ENCODE measurements at regions not wholly inside any gene's neighbourhood (a gene's known extent, or its start where the extent isn't known, plus 50 kb on each side); places are given as distances from the start of the nearest gene placed in this dataset.
"Not testable (repeated sequence)": the region's sequence is repeated elsewhere in the genome, so short reads cannot be mapped to it uniquely, and the experiment has no call there.

GRCh38 chr2:209300766-209301165, 123.1 kb upstream of the MAP2 start:
- DNase-seq (ENCODE audit: low spot score) = not testable (repeated sequence)

DNA sequence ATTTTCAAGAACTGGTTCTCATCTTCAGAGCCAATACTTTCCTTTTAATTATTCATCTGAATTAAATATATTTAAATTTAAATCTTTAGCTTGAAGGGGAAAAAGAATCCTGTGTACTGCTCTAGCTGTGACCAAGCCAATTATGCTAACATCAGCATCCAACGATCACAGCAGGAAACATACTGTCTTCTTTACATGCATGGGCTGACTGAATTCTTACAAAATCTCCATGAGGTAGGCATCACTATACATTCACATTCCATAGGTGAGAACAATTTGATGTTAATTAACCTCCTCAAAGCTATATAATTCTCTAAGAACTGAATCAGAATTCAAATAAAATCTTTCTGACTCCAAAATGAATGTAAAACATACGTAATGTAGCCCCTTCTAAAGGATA, 118.8 kb upstream of the MAP2 start:
- DNase-seq (ENCODE audit: low spot score) = no peak

DNA sequence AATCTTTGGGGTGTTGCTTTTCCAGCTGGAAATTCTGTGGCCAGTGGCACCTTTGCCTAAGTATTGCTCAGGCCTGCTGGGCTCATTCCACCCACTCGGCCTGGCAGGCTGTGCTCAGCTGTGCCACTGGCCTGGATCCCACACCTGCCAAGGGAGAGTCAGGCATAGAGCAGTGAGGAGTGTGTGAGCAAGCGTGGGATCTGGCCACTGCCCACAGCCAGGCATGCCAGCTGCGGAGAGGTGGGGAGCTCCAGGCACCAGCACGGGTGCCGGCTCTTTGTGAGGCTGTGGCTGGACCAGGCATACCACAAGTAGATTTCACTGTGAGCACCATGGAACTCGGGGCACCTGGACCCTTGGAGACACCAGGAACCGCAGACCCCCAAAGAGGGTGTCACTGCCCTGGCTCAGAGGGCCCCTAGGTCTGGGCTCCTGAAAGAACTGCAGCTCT, 118.1 kb upstream of the MAP2 start:
- no peak for DNase-seq (ENCODE audit: low spot score)

DNA sequence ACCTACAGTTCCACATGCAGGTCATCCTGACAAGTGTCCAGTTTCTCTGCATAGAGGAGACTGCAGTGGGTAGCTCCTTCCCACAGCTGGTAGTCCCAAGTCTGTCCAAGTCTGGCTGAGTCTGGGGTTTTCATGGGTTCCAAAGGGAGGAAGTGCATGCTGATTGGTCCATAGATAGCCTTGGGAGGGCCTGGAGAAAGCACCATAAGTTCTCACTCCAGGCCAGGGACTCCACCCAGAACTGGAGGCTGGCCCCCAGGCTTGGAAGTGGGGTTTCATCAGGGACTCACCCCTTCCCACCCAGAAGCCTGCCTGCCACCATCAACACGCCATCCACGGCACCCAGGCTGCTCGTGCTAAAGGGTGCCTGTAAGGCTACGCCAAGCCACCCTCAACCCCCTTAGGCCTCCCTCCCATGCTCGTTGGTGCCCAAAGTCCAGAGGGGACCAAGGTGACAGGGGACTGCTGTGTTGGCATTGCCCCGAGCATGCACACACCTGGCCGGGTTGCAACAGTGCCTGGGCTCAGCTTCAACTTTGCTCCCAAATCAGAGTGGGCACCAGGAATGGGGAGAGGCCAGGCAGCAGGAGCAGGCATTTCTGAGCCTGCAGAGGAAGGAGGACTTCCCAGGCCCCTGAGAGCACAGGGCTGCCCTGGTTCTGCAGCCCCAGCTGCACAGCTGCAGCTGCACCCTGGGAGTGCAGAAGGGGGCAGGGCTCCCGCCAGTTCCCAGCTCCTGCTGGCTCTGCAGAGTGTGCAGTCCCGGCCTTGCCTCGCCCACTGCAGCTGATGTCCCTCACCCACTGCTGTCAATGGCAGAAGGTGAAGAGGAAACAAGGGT, 116.5 kb upstream of the MAP2 start:
- no peak for DNase-seq (ENCODE audit: low spot score)

DNA sequence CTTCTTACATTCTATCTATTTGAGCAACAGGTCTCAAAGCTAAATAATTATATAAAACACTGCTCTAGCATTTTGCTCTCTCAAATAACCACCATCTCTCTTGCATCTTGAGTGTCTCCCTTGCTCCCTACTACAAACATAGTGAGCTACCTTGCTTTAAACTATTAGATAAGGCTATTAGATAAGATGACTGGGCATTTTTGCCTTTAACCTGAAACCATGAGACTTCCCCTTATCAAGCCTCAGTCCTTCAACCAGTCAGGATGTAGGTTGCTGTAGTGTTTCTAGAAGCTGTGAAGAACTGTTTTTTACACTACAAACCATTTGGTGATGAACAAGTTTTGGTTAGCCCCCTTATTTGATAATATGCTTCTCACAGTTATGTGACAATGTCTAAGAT, 115.4 kb upstream of the MAP2 start:
- DNase-seq (ENCODE audit: low spot score) = no peak

- DNase-seq (ENCODE audit: low spot score) = no peak
Measured at GRCh38 chr2:209311948-209312347, 111.9 kb upstream of the MAP2 start.

- not testable (repeated sequence) for DNase-seq (ENCODE audit: low spot score)
Measured at GRCh38 chr2:209312450-209312849, 111.4 kb upstream of the MAP2 start.

DNA sequence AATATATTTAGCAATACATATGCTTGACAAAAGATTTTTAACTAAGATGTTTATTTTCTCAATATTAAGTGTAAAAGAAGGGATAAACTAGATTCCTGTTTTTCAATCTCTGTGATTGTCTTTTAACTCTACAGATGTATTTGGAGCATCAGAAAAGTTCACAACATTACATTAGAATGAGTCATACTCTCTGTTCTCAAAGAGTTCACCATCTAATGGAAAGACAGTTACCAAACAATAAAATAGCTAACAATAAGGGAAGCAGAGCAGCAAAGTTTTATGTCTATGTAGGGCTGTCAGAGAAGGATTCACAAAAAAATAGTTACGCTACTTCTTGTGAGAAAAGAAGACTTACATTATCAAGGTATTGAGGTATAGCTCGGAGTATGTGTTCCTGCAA, 109.2 kb upstream of the MAP2 start:
- no peak for DNase-seq (ENCODE audit: low spot score)

DNA sequence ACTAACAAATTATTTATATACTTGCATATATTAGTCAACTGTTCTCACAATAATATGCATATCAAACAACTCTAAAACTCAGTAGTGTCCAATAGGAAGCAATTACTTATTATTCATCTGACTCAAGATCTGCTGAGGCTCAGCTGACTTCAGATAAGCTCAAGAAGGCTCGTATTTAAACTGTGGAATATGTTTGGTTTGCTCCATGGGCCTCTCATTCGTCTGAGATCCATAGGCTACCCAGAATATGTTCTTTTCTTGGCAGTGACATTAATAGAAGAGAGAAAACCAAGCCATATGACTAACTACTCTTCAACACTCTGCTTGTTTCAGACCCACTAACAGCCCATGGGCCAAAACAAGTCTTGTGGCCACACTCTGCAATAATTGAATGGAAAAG, 107.7 kb upstream of the MAP2 start:
- no peak for DNase-seq (ENCODE audit: low spot score)

DNA sequence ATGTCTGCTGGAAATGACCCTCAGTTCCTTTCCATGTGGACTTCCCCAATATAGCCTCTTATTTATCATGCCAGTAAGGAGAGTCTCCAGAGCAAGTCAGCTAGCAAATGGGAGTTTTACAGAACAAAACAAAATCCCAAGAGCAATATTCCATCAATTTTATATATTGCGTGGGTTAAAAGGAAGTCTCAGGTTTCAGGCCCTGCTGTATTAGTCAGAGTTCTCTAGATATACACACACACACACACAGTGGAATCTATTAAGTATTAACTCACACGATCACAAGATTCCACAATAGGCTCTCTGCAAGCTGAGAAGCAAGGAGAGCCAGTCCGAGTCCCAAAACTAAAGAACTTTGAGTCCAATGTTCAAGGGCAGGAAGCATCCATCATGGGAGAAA, 102.8 kb upstream of the MAP2 start:
- no peak for DNase-seq (ENCODE audit: low spot score)

GRCh38 chr2:209321581-209321980, 102.3 kb upstream of the MAP2 start:
- DNase-seq (ENCODE audit: low spot score) = no peak

DNA sequence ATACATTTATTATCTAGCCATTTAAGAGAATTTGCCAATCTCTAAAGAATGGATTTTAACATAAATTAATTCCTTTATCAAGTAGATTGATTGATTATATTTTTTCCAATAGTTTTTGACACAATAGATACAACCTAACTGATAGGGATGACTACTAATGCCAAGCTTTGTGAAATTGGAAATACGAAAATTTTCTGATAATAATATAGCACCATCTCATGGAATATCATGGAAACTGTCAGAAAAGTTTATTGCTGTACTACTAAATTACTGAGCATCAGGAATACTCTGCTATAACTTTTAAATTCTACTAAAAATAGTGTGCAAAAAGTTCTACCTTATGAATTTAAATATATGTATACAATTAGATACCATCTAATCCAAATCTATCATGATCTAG, 101.8 kb upstream of the MAP2 start:
- DNase-seq (ENCODE audit: low spot score) = peak; percentile 34

GRCh38 chr2:209322905-209323512, 100.8 kb upstream of the MAP2 start:
- DNase-seq (ENCODE audit: low spot score) = no peak

DNA sequence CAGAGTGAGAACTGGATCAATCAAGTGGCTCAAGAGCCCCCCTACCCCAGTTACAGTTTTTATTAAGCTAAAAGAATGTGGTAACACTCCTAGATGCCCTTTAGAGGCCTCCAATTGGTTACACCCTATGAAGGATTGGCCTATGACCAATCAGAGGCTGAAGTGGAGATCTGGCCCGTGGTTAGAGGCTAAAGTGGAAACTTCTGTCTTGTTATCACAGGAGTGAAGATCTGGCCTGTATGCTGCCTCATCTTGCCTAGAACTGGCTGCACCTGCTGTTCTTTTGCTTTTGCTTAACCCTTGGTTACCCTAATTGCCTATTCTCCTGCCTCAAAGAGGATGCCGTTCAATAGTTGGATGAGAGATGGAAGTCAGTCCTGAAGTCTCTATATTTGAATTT, 100.1 kb upstream of the MAP2 start:
- DNase-seq (ENCODE audit: low spot score) = no peak

- DNase-seq (ENCODE audit: low spot score) = no peak
Measured at GRCh38 chr2:209324281-209324680, 99.6 kb upstream of the MAP2 start.

DNA sequence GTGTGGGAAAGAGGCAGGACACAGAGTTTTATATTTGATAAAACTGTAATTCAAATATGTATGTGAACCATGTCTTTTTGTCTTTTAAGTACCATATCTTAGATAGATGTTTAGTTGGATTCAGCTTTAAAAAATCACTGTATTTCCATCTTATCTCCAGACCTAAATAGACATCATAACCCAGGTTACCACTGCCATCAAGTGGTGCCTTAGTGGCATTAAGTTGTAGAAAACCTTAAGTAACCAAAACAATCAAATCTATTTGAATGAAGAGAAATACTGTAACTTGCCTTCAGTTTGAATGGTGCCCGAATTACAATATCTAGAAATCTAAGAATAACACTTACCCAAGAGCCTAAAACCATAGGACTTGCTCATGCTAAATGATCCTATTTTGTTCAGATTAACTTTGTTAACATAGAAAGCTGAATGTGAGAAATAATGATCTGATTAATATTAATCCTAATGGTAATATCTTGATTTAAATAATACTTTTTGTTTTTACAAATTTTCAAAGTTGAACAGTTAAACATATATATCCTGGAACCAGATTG, 92.5 kb upstream of the MAP2 start:
- peak; percentile 58 for DNase-seq (ENCODE audit: low spot score)

- peak; percentile 91 for DNase-seq (ENCODE audit: low spot score)
Measured at GRCh38 chr2:209334188-209335017, 89.4 kb upstream of the MAP2 start.

DNA sequence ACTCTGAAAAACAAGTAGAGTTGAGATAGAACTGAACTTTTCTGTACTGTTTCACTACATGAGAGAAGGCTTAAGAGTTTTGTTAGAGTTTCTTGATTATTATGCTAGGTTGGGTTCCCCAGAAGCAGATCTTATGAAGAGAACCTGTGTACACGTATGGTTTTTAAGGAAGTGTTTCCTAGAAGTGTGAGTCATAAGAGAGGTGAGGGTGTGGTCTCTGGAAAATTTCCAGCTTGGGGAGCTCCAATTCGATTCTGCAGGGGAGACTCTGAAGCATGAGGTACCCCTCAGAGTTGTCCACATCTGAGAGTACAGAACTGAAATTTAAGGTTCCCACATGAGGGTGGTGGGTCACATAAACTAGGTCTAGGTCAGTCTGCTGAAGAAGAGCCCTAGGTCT, 83.3 kb upstream of the MAP2 start:
- peak; percentile 25 for DNase-seq (ENCODE audit: low spot score)

GRCh38 chr2:209344349-209344748, 79.5 kb upstream of the MAP2 start:
- no peak for DNase-seq (ENCODE audit: low spot score)

GRCh38 chr2:209348433-209348832, 75.4 kb upstream of the MAP2 start:
- DNase-seq (ENCODE audit: low spot score) = no peak

DNA sequence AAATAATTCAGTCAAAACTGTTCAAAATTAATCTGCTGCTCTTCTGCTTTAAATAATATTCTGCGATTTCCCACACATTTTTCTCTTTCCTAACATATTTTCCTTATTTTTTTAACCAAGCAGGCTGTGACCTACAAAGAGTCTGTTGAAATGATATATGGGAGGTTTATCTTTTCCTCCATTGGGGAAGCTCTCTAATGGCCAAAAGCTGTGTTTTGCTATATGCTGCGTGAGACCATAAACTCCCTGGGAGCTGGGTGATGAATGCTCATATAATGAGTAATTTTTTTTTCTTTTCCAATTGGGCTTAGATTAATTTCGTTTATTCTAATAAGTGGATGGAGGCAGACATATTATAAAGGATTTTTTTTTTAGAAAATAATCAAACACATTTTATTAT, 72.2 kb upstream of the MAP2 start:
- DNase-seq (ENCODE audit: low spot score) = no peak

- no peak for DNase-seq (ENCODE audit: low spot score)
Measured at GRCh38 chr2:209358992-209359391, 64.9 kb upstream of the MAP2 start.

Measured in HT-29 (cell line).